ENCODE measurements at regions not wholly inside any gene's neighbourhood (a gene's known extent, or its start where the extent isn't known, plus 50 kb on each side); places are given as distances from the start of the nearest gene placed in this dataset.

GRCh38 chr11:94673386-94673785 is 94.8 kb upstream of the AMOTL1 start:
- TF ChIP-seq POLR2A (IDR thresholded peaks at IDR 0.05): no peak
- TF ChIP-seq CTCF (IDR thresholded peaks at IDR 0.05): no peak
